ENCODE measurements at regions not wholly inside any gene's neighbourhood (a gene's known extent, or its start where the extent isn't known, plus 50 kb on each side); places are given as distances from the start of the nearest gene placed in this dataset.

DNA sequence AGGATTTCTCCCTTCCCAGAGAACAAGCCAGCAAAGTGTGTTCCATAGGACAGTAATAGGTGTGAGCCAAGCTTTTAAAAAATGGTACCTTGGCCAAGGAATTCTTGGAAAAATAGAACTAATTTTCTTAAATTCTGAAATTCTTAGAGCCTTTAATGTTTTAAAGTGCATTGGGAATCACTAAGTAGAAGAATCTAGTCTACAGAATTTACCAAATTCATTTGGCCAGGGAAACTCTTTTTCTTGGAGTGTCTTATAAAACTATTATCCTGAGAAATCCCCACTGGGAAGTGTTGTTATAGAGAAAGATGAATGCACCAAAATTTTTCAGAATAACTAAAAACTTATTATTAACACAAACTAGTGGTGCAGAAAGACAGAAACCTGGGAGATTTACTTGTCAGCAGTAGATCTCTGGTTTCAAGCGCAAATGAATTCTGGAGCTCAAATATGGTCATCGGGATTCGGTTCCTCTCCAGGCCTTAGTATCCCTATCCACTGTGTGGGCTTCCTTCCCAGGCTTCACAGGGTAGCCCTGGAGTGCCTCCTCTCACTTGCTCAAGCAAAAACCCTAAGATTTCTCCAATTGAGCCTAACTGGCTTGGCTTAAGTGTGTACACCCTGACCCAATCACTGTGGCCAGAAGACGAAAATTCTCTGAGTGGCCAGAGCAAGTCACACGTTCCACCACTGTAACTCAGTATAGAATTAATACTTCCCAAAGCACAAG, 217.8 kb downstream of the CHD9NB start (continued):
- TF ChIP-seq, protein P1, sequence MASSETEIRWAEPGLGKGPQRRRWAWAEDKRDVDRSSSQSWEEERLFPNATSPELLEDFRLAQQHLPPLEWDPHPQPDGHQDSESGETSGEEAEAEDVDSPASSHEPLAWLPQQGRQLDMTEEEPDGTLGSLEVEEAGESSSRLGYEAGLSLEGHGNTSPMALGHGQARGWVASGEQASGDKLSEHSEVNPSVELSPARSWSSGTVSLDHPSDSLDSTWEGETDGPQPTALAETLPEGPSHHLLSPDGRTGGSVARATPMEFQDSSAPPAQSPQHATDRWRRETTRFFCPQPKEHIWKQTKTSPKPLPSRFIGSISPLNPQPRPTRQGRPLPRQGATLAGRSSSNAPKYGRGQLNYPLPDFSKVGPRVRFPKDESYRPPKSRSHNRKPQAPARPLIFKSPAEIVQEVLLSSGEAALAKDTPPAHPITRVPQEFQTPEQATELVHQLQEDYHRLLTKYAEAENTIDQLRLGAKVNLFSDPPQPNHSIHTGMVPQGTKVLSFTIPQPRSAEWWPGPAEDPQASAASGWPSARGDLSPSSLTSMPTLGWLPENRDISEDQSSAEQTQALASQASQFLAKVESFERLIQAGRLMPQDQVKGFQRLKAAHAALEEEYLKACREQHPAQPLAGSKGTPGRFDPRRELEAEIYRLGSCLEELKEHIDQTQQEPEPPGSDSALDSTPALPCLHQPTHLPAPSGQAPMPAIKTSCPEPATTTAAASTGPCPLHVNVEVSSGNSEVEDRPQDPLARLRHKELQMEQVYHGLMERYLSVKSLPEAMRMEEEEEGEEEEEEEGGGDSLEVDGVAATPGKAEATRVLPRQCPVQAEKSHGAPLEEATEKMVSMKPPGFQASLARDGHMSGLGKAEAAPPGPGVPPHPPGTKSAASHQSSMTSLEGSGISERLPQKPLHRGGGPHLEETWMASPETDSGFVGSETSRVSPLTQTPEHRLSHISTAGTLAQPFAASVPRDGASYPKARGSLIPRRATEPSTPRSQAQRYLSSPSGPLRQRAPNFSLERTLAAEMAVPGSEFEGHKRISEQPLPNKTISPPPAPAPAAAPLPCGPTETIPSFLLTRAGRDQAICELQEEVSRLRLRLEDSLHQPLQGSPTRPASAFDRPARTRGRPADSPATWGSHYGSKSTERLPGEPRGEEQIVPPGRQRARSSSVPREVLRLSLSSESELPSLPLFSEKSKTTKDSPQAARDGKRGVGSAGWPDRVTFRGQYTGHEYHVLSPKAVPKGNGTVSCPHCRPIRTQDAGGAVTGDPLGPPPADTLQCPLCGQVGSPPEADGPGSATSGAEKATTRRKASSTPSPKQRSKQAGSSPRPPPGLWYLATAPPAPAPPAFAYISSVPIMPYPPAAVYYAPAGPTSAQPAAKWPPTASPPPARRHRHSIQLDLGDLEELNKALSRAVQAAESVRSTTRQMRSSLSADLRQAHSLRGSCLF (CRISPR knock-in tag; IDR thresholded peaks at IDR 0.05; ENCODE audit: borderline replicate concordance) = no peak
- TF ChIP-seq, protein P2, sequence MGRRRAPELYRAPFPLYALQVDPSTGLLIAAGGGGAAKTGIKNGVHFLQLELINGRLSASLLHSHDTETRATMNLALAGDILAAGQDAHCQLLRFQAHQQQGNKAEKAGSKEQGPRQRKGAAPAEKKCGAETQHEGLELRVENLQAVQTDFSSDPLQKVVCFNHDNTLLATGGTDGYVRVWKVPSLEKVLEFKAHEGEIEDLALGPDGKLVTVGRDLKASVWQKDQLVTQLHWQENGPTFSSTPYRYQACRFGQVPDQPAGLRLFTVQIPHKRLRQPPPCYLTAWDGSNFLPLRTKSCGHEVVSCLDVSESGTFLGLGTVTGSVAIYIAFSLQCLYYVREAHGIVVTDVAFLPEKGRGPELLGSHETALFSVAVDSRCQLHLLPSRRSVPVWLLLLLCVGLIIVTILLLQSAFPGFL (CRISPR knock-in tag; IDR thresholded peaks at IDR 0.05) = no peak
- TF ChIP-seq, protein P3, sequence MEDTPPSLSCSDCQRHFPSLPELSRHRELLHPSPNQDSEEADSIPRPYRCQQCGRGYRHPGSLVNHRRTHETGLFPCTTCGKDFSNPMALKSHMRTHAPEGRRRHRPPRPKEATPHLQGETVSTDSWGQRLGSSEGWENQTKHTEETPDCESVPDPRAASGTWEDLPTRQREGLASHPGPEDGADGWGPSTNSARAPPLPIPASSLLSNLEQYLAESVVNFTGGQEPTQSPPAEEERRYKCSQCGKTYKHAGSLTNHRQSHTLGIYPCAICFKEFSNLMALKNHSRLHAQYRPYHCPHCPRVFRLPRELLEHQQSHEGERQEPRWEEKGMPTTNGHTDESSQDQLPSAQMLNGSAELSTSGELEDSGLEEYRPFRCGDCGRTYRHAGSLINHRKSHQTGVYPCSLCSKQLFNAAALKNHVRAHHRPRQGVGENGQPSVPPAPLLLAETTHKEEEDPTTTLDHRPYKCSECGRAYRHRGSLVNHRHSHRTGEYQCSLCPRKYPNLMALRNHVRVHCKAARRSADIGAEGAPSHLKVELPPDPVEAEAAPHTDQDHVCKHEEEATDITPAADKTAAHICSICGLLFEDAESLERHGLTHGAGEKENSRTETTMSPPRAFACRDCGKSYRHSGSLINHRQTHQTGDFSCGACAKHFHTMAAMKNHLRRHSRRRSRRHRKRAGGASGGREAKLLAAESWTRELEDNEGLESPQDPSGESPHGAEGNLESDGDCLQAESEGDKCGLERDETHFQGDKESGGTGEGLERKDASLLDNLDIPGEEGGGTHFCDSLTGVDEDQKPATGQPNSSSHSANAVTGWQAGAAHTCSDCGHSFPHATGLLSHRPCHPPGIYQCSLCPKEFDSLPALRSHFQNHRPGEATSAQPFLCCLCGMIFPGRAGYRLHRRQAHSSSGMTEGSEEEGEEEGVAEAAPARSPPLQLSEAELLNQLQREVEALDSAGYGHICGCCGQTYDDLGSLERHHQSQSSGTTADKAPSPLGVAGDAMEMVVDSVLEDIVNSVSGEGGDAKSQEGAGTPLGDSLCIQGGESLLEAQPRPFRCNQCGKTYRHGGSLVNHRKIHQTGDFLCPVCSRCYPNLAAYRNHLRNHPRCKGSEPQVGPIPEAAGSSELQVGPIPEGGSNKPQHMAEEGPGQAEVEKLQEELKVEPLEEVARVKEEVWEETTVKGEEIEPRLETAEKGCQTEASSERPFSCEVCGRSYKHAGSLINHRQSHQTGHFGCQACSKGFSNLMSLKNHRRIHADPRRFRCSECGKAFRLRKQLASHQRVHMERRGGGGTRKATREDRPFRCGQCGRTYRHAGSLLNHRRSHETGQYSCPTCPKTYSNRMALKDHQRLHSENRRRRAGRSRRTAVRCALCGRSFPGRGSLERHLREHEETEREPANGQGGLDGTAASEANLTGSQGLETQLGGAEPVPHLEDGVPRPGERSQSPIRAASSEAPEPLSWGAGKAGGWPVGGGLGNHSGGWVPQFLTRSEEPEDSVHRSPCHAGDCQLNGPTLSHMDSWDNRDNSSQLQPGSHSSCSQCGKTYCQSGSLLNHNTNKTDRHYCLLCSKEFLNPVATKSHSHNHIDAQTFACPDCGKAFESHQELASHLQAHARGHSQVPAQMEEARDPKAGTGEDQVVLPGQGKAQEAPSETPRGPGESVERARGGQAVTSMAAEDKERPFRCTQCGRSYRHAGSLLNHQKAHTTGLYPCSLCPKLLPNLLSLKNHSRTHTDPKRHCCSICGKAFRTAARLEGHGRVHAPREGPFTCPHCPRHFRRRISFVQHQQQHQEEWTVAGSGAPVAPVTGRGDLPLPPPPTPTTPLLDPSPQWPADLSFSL (CRISPR knock-in tag; IDR thresholded peaks at IDR 0.05) = no peak
